LNCaP clone FGC (cell line): ENCODE measurements at regions not wholly inside any gene's neighbourhood (a gene's known extent, or its start where the extent isn't known, plus 50 kb on each side); places are given as distances from the start of the nearest gene placed in this dataset.

Experiments
- DNase-seq: peaks from one replicate; pipeline ENCODE4 v3.0.0-alpha.2; 2011; ENCODE audit warnings: low read depth
- H3K4me3 ChIP-seq: 2 replicates; pipeline ENCODE4 v1.5.1; 2011; ENCODE audit warnings: mild to moderate bottlenecking, low read depth, low read length, control low read depth
- CTCF ChIP-seq: IDR thresholded peaks from 2 replicates; pipeline ENCODE4 v1.5.1; 2012; ENCODE audit warnings: mild to moderate bottlenecking; ENCODE audit not compliant: control insufficient read depth, insufficient read depth; ENCODE audit errors: extremely low read depth

- TF ChIP-seq CTCF = no peak
- no peak for DNase-seq
- no peak overlapping the region for H3K4me3 ChIP-seq
Measured at GRCh38 chr11:19447150-19447566, 206.4 kb upstream of the E2F8 start.

- no peak overlapping the region for H3K4me3 ChIP-seq
- TF ChIP-seq CTCF = no peak
- DNase-seq = no peak
Measured at GRCh38 chr11:19445771-19446170, 205.0 kb upstream of the E2F8 start.

- DNase-seq = no peak
- H3K4me3 ChIP-seq = no peak overlapping the region
- no peak for TF ChIP-seq CTCF
Measured at GRCh38 chr11:19444231-19444630, 203.5 kb upstream of the E2F8 start.

GRCh38 chr11:19442554-19442910 lies 201.8 kb upstream of the E2F8 start:
- no peak for TF ChIP-seq CTCF
- no peak overlapping the region for H3K4me3 ChIP-seq
- no peak for DNase-seq

GRCh38 chr11:19441752-19442553 lies 201.2 kb upstream of the E2F8 start:
- DNase-seq = no peak
- TF ChIP-seq CTCF = no peak
- no peak overlapping the region for H3K4me3 ChIP-seq

GRCh38 chr11:19441288-19441687 lies 200.5 kb upstream of the E2F8 start:
- no peak for TF ChIP-seq CTCF
- DNase-seq = no peak
- H3K4me3 ChIP-seq = no peak overlapping the region

- no peak for DNase-seq
- TF ChIP-seq CTCF = no peak
- no peak overlapping the region for H3K4me3 ChIP-seq
Measured at GRCh38 chr11:19437760-19438159, 197.0 kb upstream of the E2F8 start.
